Heart right ventricle (tissue), 16 donors: ENCODE measurements at regions not wholly inside any gene's neighbourhood (a gene's known extent, or its start where the extent isn't known, plus 50 kb on each side); places are given as distances from the start of the nearest gene placed in this dataset.
"Not testable (repeated sequence)": the region's sequence is repeated elsewhere in the genome, so short reads cannot be mapped to it uniquely, and the experiment has no call there.

Source experiments
- ATAC-seq, 8 donors: fragments of 200-7000 bp; cut with Tn5 transposase; one replicate each; pipeline ENCODE4 v1.9.1; 2020; ENCODE audit warnings: mild to moderate bottlenecking in 8 of 8, moderate library complexity in 8 of 8, moderate number of reproducible peaks in 1 of 8
- DNase-seq, 2 donors: peaks; one replicate each; pipeline ENCODE4 v3.0.0-alpha.2; 2020
- H3K27ac ChIP-seq, 10 donors: fragments of 200-600 bp; sonication (generic) in 2 of 10; one replicate each; pipeline versions ENCODE4 v1.5.0 to v1.8.0; 2020 to 2022; ENCODE audit warnings: mild to moderate bottlenecking in 3 of 10
- H3K27me3 ChIP-seq, 7 donors: fragments of 200-600 bp; one replicate each; pipeline ENCODE4 v1.8.0; 2021 to 2022; ENCODE audit warnings: mild to moderate bottlenecking in 2 of 7
- H3K36me3 ChIP-seq, 9 donors: fragments of 200-600 bp; sonication (generic) in 1 of 9; one replicate each; pipeline versions ENCODE4 v1.5.0 to v1.8.0; 2020 to 2022; ENCODE audit warnings: mild to moderate bottlenecking in 2 of 9
- H3K4me1 ChIP-seq, 9 donors: fragments of 200-600 bp; sonication (generic) in 1 of 9; one replicate each; pipeline versions ENCODE4 v1.5.0 to v1.8.0; 2020 to 2022; ENCODE audit warnings: mild to moderate bottlenecking in 4 of 9
- H3K4me3 ChIP-seq, 10 donors: fragments of 200-600 bp; sonication (generic) in 2 of 10; one replicate each; pipeline versions ENCODE4 v1.5.0 to v1.8.0; 2020 to 2022; ENCODE audit warnings: mild to moderate bottlenecking in 7 of 10, moderate library complexity in 2 of 10
- H3K9me3 ChIP-seq, 11 donors: fragments of 200-600 bp in 10 of 11; sonication (generic) in 2 of 11; one replicate each; pipeline versions ENCODE4 v1.5.0 to v1.8.0; 2013 to 2022; ENCODE audit warnings: mild to moderate bottlenecking in 2 of 11, control low read depth in 1 of 11, moderate library complexity in 1 of 11
- CTCF ChIP-seq, 9 donors: fragments of 200-600 bp; sonication (generic) in 2 of 9; IDR thresholded peaks; one replicate each; pipeline versions ENCODE4 v1.5.0 to v1.8.0; 2021 to 2022; ENCODE audit warnings: antibody characterized with exemption in 9 of 9, mild to moderate bottlenecking in 5 of 9, moderate library complexity in 1 of 9
- WGBS, 2 donors: extraction: QIAGEN DNeasy Blood & Tissue Kit; methylation state at CpG; one replicate each; pipeline ENCODE4 v1.1.7; 2013; ENCODE audit warnings: inconsistent platforms in 1 of 2; 5-methylcytosine and 5-hydroxymethylcytosine counted together
- intact Hi-C, 10 donors: fragments of 100-400 bp; cut with DNase I; formaldehyde crosslinking; loops; one replicate each; pipeline versions ENCODE4 v1.11.1 to v1.14.2; 2022
- donor health status: Arrhythmogenic right ventricular cardiomyopathy.
- donor health status: ischemic (EF 13 %, LVEDD 7.1; RV severe dilation, severe dysfunction).
- donor health status: healthy with polysubstance abuse.
- donor health status: DM: no; HTN: yes; CAD: no.
- donor health status: DM: no; HTN: no; CAD: no.
- donor health status: ischemic (EF 25% LVEDD 6.9; RV normal size, moderate dysfunction).
- donor health status: ischemic (EF 25% LVEDD 5.7; RV mildly dilated, moderate dysfunction).
- donor health status: healthy.
- donor health status: DM: yes; HTN: yes; CAD: no.
- donor health status: Ischemic cardiomyopathy.
- donor health status: ischemic (EF 35%, LVEDD 5.7; RV mildly dilated, moderate dysfunction).
- donor health status: nonischemic (EF 11% LVEDD 7.7; RV severe dilation, severe dysfunction).
- donor health status: DM: yes; HTN: yes; CAD: no.
- donor health status: PGD.
- donor health status: ischemic (EF 29% LVEDD 5.4; RV normal size, mild dysfunction).
- donor health status: nonischemic (EF 23%, LVEDD 6.1; RV moderate dilation, normal function).

- peak; percentile 29 to 94 (median 78) for ATAC-seq
- Histone ChIP-seq H3K27ac (no peak overlapping the region), H3K36me3 (no peaks in the 10 kb centered on the region), H3K4me1 (no peaks in the 10 kb centered on the region), H3K4me3 (no peak overlapping the region), H3K27me3 (no peaks in the 10 kb centered on the region), H3K9me3 (peaks cover 0 to 18% (median 0%) of the 10 kb centered on the region in 11 donors)
- peak in 6 of 9 donors; percentile 13 to 43 (median 32) for TF ChIP-seq CTCF (IDR thresholded peaks at IDR 0.05)
- WGBS, 2 donors, result 61 to 62% methylated on average over 23 of the region's 23 CpGs
- DNase-seq, result peak; percentile 3 to 16
- intact Hi-C loops, result loop anchor here in 1 of 10 donors (5.0 kb wide), 1 partner anchor 798 kb away; no protein-coding TSS in a partner anchor
Measured at GRCh38 chr6:115544765-115545671, 515.7 kb downstream of the FRK start.

GRCh38 chr6:115540077-115540869, 520.4 kb downstream of the FRK start:
- TF ChIP-seq CTCF (IDR thresholded peaks at IDR 0.05), result no peak
- Histone ChIP-seq H3K4me3 (no peak overlapping the region), H3K4me1 (no peaks in the 10 kb centered on the region), H3K36me3 (no peaks in the 10 kb centered on the region), H3K9me3 (peaks cover 0 to 9% (median 0%) of the 10 kb centered on the region in 11 donors), H3K27ac (no peak overlapping the region), H3K27me3 (no peaks in the 10 kb centered on the region)
- 66 to 76% methylated on average over 1 of the region's 1 CpG for WGBS, 2 donors
- intact Hi-C loops, result no loop called here
- ATAC-seq (no peak), DNase-seq (no peak)

GRCh38 chr6:115539531-115539930, 521.2 kb downstream of the FRK start:
- WGBS, 2 donors, result 82 to 86% methylated on average over 6 of the region's 6 CpGs
- ATAC-seq (no peak), DNase-seq (no peak)
- H3K9me3 ChIP-seq, result peaks cover 0 to 3% (median 0%) of the 10 kb centered on the region in 11 donors
- no peaks in the 10 kb centered on the region for H3K4me1 ChIP-seq
- no peak overlapping the region for H3K27ac ChIP-seq
- H3K27me3 ChIP-seq, result no peaks in the 10 kb centered on the region
- no peak overlapping the region for H3K4me3 ChIP-seq
- H3K36me3 ChIP-seq, result no peaks in the 10 kb centered on the region
- intact Hi-C loops, result no loop called here
- no peak for TF ChIP-seq CTCF (IDR thresholded peaks at IDR 0.05)

- ATAC-seq (no peak), DNase-seq (no peak)
- H3K36me3 ChIP-seq, result no peaks in the 10 kb centered on the region
- intact Hi-C loops, result no loop called here
- peaks cover 0 to 30% (median 9%) of the 10 kb centered on the region in 11 donors for H3K9me3 ChIP-seq
- H3K4me3 ChIP-seq, result no peak overlapping the region
- WGBS, 2 donors, result 41 to 53% methylated on average over 2 of the region's 2 CpGs
- no peaks in the 10 kb centered on the region for H3K4me1 ChIP-seq
- H3K27ac ChIP-seq, result no peak overlapping the region
- H3K27me3 ChIP-seq, result no peaks in the 10 kb centered on the region
- no peak for TF ChIP-seq CTCF (IDR thresholded peaks at IDR 0.05)
Measured at GRCh38 chr6:115524821-115525220, 535.9 kb downstream of the FRK start.

- H3K27me3 ChIP-seq, H3K36me3 ChIP-seq, DNase-seq, H3K4me1 ChIP-seq, ATAC-seq, H3K4me3 ChIP-seq, intact Hi-C loops, H3K27ac ChIP-seq: not testable (repeated sequence)
- peaks cover 0 to 45% (median 11%) of the 10 kb centered on the region in 11 donors for H3K9me3 ChIP-seq
- 65 to 70% methylated on average over 3 of the region's 3 CpGs for WGBS, 2 donors
Measured at GRCh38 chr6:115521747-115522146, 538.9 kb downstream of the FRK start.
